ENCODE measurements at regions not wholly inside any gene's neighbourhood (a gene's known extent, or its start where the extent isn't known, plus 50 kb on each side); places are given as distances from the start of the nearest gene placed in this dataset.

- Histone ChIP-seq H3K9me3 (ENCODE audit: insufficient read depth in 2 of 2, low read depth in 1 of 2, low read length in 1 of 2) (no peaks in the 10 kb centered on the region), H3K23me2 (ENCODE audit: low read depth, low read length) (no peaks in the 10 kb centered on the region), H2BK5ac (ENCODE audit: low read depth, low read length) (no peak overlapping the region), H3K14ac (ENCODE audit: insufficient read length) (no peak overlapping the region), H3K4ac (replicated peaks; ENCODE audit: insufficient read length, low read depth, low read length) (no peak overlapping the region), H4K20me1 (replicated peaks in 1 of 2; ENCODE audit: control insufficient read depth in 1 of 2, insufficient read depth in 2 of 2, low read length in 2 of 2) (no peaks in the 10 kb centered on the region), H3K79me2 (ENCODE audit: control insufficient read depth in 1 of 2, insufficient read depth in 2 of 2, low read length in 2 of 2) (no peaks in the 10 kb centered on the region), H3K4me3 (ENCODE audit: extremely low read depth in 1 of 4, insufficient read depth in 2 of 4, low read depth in 3 of 4, low read length in 4 of 4) (no peak overlapping the region), H2BK15ac (ENCODE audit: low read length) (no peak overlapping the region), H3K4me2 (ENCODE audit: insufficient read depth in 1 of 2, low read depth in 2 of 2, low read length in 2 of 2) (no peak overlapping the region), H4K5ac (ENCODE audit: insufficient read length, low read depth, low read length) (no peak overlapping the region), H3K27me3 (replicated peaks in 1 of 4; ENCODE audit: control insufficient read depth in 3 of 4, extremely low read depth in 1 of 4, insufficient read depth in 3 of 4, low read length in 3 of 4) (no peaks in the 10 kb centered on the region), H3K18ac (ENCODE audit: extremely low read depth, low read length) (no peak overlapping the region), H3K27ac (ENCODE audit: low read depth, low read length) (no peak overlapping the region), H2BK20ac (ENCODE audit: low read length) (no peak overlapping the region), H3K23ac (ENCODE audit: insufficient read length) (no peak overlapping the region), H2AFZ (ENCODE audit: low read length) (no peak overlapping the region), H4K8ac (ENCODE audit: extremely low read depth, insufficient read depth, low read length) (no peak overlapping the region), H3K79me1 (ENCODE audit: low read depth, low read length) (no peaks in the 10 kb centered on the region), H3K56ac (replicated peaks; ENCODE audit: insufficient read length, low read depth, low read length) (no peak overlapping the region), H2AK5ac (ENCODE audit: low read depth, low read length) (no peak overlapping the region), H2BK12ac (ENCODE audit: low read depth, low read length) (no peak overlapping the region), H2BK120ac (replicated peaks; ENCODE audit: low read depth, low read length) (no peak overlapping the region), H4K91ac (replicated peaks; ENCODE audit: insufficient read length, low read length) (no peak overlapping the region), H3K36me3 (ENCODE audit: control insufficient read depth in 2 of 4, insufficient read depth in 4 of 4, low read length in 3 of 4) (no peaks in the 10 kb centered on the region), H3K9ac (replicated peaks in 1 of 4; ENCODE audit: extremely low read depth in 1 of 4, low read depth in 3 of 4, low read length in 3 of 4) (no peak overlapping the region), H3K4me1 (replicated peaks in 1 of 4; ENCODE audit: control insufficient read depth in 3 of 4, insufficient read depth in 4 of 4, low read length in 3 of 4) (no peaks in the 10 kb centered on the region)
- CTCF ChIA-PET (ENCODE audit: partially characterized antibody): no interaction called here
- DNase-seq (ENCODE audit: low read depth in 1 of 2, low spot score in 2 of 2) (no peak), FAIRE-seq (no peak)
- WGBS, 2 experiments (ENCODE audit: extremely low coverage in 1 of 2, insufficient coverage in 1 of 2, insufficient read length in 1 of 2, insufficient replicate concordance in 2 of 2, low coverage in 1 of 2, low lambda C conversion rate in 2 of 2, missing lambda C conversion rate in 1 of 2): 79% methylated on average over 1 of the region's 1 CpG; no CpG with 5 or more reads in 1 of the 2 experiments
- POLR2A ChIA-PET (ENCODE audit: partially characterized antibody): no interaction called here
- TF ChIP-seq TCF12 (IDR thresholded peaks at IDR 0.05; ENCODE audit: low read depth, low read length): no peak
- TF ChIP-seq RXRA (IDR thresholded peaks at IDR 0.05; ENCODE audit: insufficient read depth, low read depth, low read length): no peak
Observed at GRCh38 chr5:84618262-84618661, 233.6 kb upstream of the EDIL3 start.

Measured in H1 (cell line).